ENCODE measurements at regions not wholly inside any gene's neighbourhood (a gene's known extent, or its start where the extent isn't known, plus 50 kb on each side); places are given as distances from the start of the nearest gene placed in this dataset.

DNA sequence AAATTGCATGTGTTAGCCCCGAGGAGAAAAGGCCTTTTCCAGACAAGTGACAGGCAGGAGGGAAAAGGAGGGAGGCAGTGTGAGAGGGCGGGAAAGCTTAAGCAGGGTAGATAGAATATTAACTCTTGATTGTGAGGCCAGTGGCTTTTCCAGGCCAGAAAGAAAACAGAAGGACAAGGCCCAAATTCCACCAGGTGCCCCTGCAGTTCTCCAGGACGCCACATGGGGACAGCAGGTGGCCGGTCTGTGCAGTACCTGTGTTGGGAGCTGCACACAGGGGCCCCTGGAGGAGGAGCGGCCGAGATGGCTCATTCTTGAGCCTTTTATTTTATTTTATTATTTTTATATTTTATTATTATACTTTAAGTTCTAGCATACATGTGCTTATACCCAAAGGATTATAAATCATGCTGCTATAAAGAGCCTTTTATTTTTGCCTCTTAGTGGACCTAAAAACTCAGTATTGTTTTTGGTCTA, 141.3 kb upstream of the KLF14 start:
- Histone ChIP-seq H3K4me2 (ENCODE audit: insufficient read depth, low read length) (no peak overlapping the region), H4K20me1 (replicated peaks; ENCODE audit: control insufficient read depth, extremely low read depth, insufficient read depth, low read length) (peaks cover 7% of the 10 kb centered on the region), H3K9me3 (replicated peaks; ENCODE audit: control insufficient read depth, insufficient read depth, low read length) (no peaks in the 10 kb centered on the region), H3K36me3 (ENCODE audit: control insufficient read depth in 2 of 2, extremely low read depth in 1 of 2, insufficient read depth in 2 of 2, low read length in 2 of 2) (peaks cover 17 to 32% of the 10 kb centered on the region in 2 experiments), H3K27ac (ENCODE audit: insufficient read depth, low read depth, low read length) (no peak overlapping the region), H2AFZ (ENCODE audit: low read depth, low read length) (no peak overlapping the region), H3K4me3 (replicated peaks in 1 of 3; ENCODE audit: insufficient read depth in 1 of 3, low read depth in 1 of 3, low read length in 3 of 3) (no peak overlapping the region), H3K79me2 (ENCODE audit: control insufficient read depth, insufficient read depth, low read length) (peaks cover 61% of the 10 kb centered on the region), H3K27me3 (ENCODE audit: control insufficient read depth in 2 of 2, insufficient read depth in 2 of 2, low read length in 2 of 2) (no peaks in the 10 kb centered on the region), H3K9ac (replicated peaks; ENCODE audit: extremely low read depth, insufficient read depth, low read length) (no peak overlapping the region), H3K9me1 (replicated peaks; ENCODE audit: control insufficient read depth, extremely low read depth, insufficient read depth, low read length) (no peaks in the 10 kb centered on the region), H3K4me1 (ENCODE audit: control insufficient read depth, extremely low read depth, insufficient read depth, low read length) (peaks cover 5% of the 10 kb centered on the region)
- dilution Hi-C loops (cut with MboI; ENCODE audit: extremely low pct_ligation_motif_present, low sequenced_read_pairs) (no loop called here), intact Hi-C loops (cut with micrococcal nuclease) (loop anchor here (1.0 kb wide), 2 partner anchors 19 to 165 kb away; no protein-coding TSS in a partner anchor)
- TF ChIP-seq, protein P1, sequence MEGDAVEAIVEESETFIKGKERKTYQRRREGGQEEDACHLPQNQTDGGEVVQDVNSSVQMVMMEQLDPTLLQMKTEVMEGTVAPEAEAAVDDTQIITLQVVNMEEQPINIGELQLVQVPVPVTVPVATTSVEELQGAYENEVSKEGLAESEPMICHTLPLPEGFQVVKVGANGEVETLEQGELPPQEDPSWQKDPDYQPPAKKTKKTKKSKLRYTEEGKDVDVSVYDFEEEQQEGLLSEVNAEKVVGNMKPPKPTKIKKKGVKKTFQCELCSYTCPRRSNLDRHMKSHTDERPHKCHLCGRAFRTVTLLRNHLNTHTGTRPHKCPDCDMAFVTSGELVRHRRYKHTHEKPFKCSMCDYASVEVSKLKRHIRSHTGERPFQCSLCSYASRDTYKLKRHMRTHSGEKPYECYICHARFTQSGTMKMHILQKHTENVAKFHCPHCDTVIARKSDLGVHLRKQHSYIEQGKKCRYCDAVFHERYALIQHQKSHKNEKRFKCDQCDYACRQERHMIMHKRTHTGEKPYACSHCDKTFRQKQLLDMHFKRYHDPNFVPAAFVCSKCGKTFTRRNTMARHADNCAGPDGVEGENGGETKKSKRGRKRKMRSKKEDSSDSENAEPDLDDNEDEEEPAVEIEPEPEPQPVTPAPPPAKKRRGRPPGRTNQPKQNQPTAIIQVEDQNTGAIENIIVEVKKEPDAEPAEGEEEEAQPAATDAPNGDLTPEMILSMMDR (IDR thresholded peaks at IDR 0.05; ENCODE audit: extremely low read depth in 1 of 2, insufficient read depth in 1 of 2, low read depth in 1 of 2, low read length in 2 of 2): peak; percentile 58 to 84
- TF ChIP-seq GATA2 (IDR thresholded peaks at IDR 0.05; ENCODE audit: insufficient read depth, insufficient read length, low read depth, low read length): no peak
- TF ChIP-seq POLR2A (IDR thresholded peaks at IDR 0.05; ENCODE audit: low read depth, low read length): peak; percentile 35
- FAIRE-seq (no peak), DNase-seq (ENCODE audit: low read depth, low spot score) (peak; percentile 40)
- ChIA-PET POLR2A (no interaction called here), CTCF (interaction anchor here (0.7 to 4.3 kb wide), 5 partner anchors 12 to 164 kb away, joined by 4 to 25 read pairs (median 22); no protein-coding TSS in a partner anchor)
- BruUV-seq (replicated peaks): no TSS peak

DNA sequence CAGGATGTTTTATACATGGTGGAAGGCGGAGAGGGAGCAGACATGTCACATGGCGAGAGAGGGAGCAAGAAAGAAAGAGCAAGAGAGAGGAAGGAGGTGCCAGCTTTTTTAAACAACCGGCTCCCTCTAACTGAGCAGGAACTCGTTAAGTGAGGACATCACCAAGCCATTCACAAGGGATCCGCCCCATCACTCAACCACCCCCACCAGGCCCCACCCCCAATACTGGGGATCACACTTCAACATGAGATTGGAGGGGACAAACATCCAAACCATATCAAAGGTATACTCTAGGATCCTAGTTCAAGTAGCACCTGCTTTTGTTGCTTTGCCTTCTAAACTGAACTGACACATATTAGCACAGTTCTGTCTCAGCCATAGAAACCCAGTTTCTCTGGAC, 141.9 kb upstream of the KLF14 start:
- DNase-seq (ENCODE audit: low read depth, low spot score) (no peak), FAIRE-seq (no peak)
- no peak overlapping the region for H3K9ac ChIP-seq (replicated peaks; ENCODE audit: extremely low read depth, insufficient read depth, low read length)
- no TSS peak for BruUV-seq (replicated peaks)
- H3K79me2 ChIP-seq (ENCODE audit: control insufficient read depth, insufficient read depth, low read length): peaks cover 67% of the 10 kb centered on the region
- dilution Hi-C loops (cut with MboI; ENCODE audit: extremely low pct_ligation_motif_present, low sequenced_read_pairs): no loop called here
- H3K4me3 ChIP-seq (replicated peaks in 1 of 3; ENCODE audit: insufficient read depth in 1 of 3, low read depth in 1 of 3, low read length in 3 of 3): no peak overlapping the region
- intact Hi-C loops (cut with micrococcal nuclease): loop anchor here (1.0 kb wide), 2 partner anchors 18 to 164 kb away; no protein-coding TSS in a partner anchor
- peaks cover 17 to 36% of the 10 kb centered on the region in 2 experiments for H3K36me3 ChIP-seq (ENCODE audit: control insufficient read depth in 2 of 2, extremely low read depth in 1 of 2, insufficient read depth in 2 of 2, low read length in 2 of 2)
- H3K9me3 ChIP-seq (replicated peaks; ENCODE audit: control insufficient read depth, insufficient read depth, low read length): no peaks in the 10 kb centered on the region
- H4K20me1 ChIP-seq (replicated peaks; ENCODE audit: control insufficient read depth, extremely low read depth, insufficient read depth, low read length): peaks cover 7% of the 10 kb centered on the region
- no peak for TF ChIP-seq EZH2 (IDR thresholded peaks at IDR 0.05; ENCODE audit: borderline replicate concordance, low read depth, low read length, severe bottlenecking)
- TF ChIP-seq, protein P2, sequence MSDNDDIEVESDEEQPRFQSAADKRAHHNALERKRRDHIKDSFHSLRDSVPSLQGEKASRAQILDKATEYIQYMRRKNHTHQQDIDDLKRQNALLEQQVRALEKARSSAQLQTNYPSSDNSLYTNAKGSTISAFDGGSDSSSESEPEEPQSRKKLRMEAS (IDR thresholded peaks at IDR 0.05; ENCODE audit: insufficient read depth, insufficient read length): no peak
- no peak for TF ChIP-seq JUN (IDR thresholded peaks at IDR 0.05; ENCODE audit: borderline replicate concordance, insufficient read depth, insufficient read length, low read depth)
- no peak for TF ChIP-seq POLR2AphosphoS5 (IDR thresholded peaks at IDR 0.05; ENCODE audit: insufficient read depth, low read depth, low read length)
- TF ChIP-seq MYC (IDR thresholded peaks at IDR 0.05; ENCODE audit: low read depth, low read length): no peak
- TF ChIP-seq, protein P1 (IDR thresholded peaks at IDR 0.05; ENCODE audit: extremely low read depth in 1 of 2, insufficient read depth in 1 of 2, low read depth in 1 of 2, low read length in 2 of 2): no peak
- TF ChIP-seq FOS (IDR thresholded peaks at IDR 0.05; ENCODE audit: borderline replicate concordance, insufficient read depth, low read length): no peak
- TF ChIP-seq GATA2 (IDR thresholded peaks at IDR 0.05; ENCODE audit: insufficient read depth, insufficient read length, low read depth, low read length): no peak
- no peak for TF ChIP-seq POLR2A (IDR thresholded peaks at IDR 0.05; ENCODE audit: low read depth, low read length)
- POLR2A ChIA-PET: no interaction called here
- H3K27ac ChIP-seq (ENCODE audit: insufficient read depth, low read depth, low read length): no peak overlapping the region
- no peak overlapping the region for H2AFZ ChIP-seq (ENCODE audit: low read depth, low read length)
- peaks cover 5% of the 10 kb centered on the region for H3K4me1 ChIP-seq (ENCODE audit: control insufficient read depth, extremely low read depth, insufficient read depth, low read length)
- CTCF ChIA-PET: interaction anchor here (0.7 to 4.3 kb wide), 4 partner anchors 11 to 164 kb away, joined by 6 to 25 read pairs (median 22); no protein-coding TSS in a partner anchor
- no peaks in the 10 kb centered on the region for H3K9me1 ChIP-seq (replicated peaks; ENCODE audit: control insufficient read depth, extremely low read depth, insufficient read depth, low read length)
- H3K4me2 ChIP-seq (ENCODE audit: insufficient read depth, low read length): no peak overlapping the region
- no peaks in the 10 kb centered on the region for H3K27me3 ChIP-seq (ENCODE audit: control insufficient read depth in 2 of 2, insufficient read depth in 2 of 2, low read length in 2 of 2)
